AG04450 (cell line): ENCODE measurements at regions not wholly inside any gene's neighbourhood (a gene's known extent, or its start where the extent isn't known, plus 50 kb on each side); places are given as distances from the start of the nearest gene placed in this dataset.

ENCODE experiments used
- CTCF ChIA-PET: fragments of 300-600, 350-600 bp; formaldehyde crosslinking; extraction: SDS; loops from one replicate; lab custom pipeline; 2022; ENCODE audit warnings: antibody characterized with exemption, inconsistent platforms; lab: Charles Lee
- POLR2A ChIA-PET: fragments of 350-600 bp; formaldehyde crosslinking; extraction: SDS; loops from one replicate; lab custom pipeline; 2021; ENCODE audit warnings: antibody characterized with exemption, inconsistent platforms; lab: Yijun Ruan, JAX
- DNase-seq: peaks from one replicate; pipeline ENCODE4 v3.0.0-alpha.2; 2011; ENCODE audit warnings: low read depth, low spot score
- H3K27ac ChIP-seq: one replicate; pipeline ENCODE4 v1.5.1; 2012; ENCODE audit warnings: low read depth, low read length, control low read depth
- H3K27me3 ChIP-seq: one replicate; pipeline ENCODE4 v1.6.0; 2012; ENCODE audit warnings: low read length; ENCODE audit not compliant: control insufficient read depth, insufficient read depth
- H3K4me3 ChIP-seq: 2 replicates; pipeline ENCODE4 v1.5.1; 2011; ENCODE audit warnings: mild to moderate bottlenecking, low read depth, low read length, control low read depth
- H3K9me3 ChIP-seq: 2 replicates; pipeline ENCODE4 v1.5.1; 2012; ENCODE audit warnings: low read length; ENCODE audit not compliant: control insufficient read depth, insufficient read depth
- TF ChIP-seq, protein P1 (sequence below): IDR thresholded peaks from 2 replicates; pipeline ENCODE4 v1.5.1; 2011; ENCODE audit warnings: low read depth, low read length, control low read depth, inconsistent platforms

DNA sequence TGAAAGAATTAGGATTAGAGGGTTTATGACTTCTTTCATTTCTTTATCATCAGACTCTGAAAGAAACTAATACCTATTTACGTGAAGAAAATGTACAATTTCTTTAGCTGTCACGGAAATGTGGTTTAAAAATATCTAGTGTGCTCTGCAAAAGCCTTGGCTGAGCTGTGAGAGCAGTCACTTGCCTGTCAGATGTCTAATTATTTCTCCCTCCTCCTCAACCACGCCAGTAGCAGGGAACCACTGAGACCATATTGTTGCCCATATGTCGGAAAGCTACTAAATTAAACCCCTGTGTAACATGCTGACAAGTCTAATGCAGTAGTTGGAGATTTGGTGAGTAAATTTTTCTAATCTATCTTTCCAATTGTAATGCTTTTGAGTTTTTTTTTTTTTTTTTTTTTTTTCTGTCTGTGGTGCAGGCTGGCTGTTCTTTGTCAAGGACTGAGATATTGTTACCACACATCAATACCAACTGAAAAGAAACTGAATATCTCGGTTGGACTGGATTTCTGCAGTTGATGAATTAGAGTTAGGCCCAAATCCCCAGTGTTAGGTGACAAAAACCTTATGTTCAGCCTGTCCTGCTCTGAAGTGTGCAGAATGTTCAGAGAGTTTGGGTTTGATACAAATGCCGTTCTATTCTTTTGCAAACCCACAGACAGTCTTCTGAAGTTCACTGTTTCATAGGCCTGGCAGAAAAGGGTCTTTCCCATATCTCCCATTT lies 302.9 kb upstream of the SYNCRIP start:
- H3K27me3 ChIP-seq: no peaks in the 10 kb centered on the region
- no peak overlapping the region for H3K4me3 ChIP-seq
- DNase-seq: no peak
- H3K27ac ChIP-seq: no peak overlapping the region
- CTCF ChIA-PET: no interaction called here
- POLR2A ChIA-PET: no interaction called here
- H3K9me3 ChIP-seq: no peaks in the 10 kb centered on the region
- TF ChIP-seq, protein P1, sequence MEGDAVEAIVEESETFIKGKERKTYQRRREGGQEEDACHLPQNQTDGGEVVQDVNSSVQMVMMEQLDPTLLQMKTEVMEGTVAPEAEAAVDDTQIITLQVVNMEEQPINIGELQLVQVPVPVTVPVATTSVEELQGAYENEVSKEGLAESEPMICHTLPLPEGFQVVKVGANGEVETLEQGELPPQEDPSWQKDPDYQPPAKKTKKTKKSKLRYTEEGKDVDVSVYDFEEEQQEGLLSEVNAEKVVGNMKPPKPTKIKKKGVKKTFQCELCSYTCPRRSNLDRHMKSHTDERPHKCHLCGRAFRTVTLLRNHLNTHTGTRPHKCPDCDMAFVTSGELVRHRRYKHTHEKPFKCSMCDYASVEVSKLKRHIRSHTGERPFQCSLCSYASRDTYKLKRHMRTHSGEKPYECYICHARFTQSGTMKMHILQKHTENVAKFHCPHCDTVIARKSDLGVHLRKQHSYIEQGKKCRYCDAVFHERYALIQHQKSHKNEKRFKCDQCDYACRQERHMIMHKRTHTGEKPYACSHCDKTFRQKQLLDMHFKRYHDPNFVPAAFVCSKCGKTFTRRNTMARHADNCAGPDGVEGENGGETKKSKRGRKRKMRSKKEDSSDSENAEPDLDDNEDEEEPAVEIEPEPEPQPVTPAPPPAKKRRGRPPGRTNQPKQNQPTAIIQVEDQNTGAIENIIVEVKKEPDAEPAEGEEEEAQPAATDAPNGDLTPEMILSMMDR: no peak

DNA sequence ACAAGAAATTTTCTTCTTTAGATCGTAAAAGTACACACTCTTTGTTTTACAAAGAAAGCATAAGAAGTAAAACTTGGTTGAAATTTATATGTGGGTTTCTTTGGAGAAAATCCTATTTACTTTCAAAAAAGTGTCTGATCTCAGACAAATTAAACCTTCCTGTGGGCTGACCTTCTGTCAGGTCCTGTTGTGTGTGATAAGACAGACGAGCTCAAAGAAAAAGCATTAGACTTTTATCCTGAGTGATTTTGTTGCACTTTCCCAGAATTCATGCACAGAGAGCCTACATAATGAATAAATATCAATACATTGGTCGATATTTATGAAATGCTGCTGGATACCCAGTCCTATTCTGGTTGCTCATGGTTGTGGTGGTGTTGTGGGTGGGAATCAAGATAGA lies 302.1 kb upstream of the SYNCRIP start:
- H3K27me3 ChIP-seq: no peaks in the 10 kb centered on the region
- no peak overlapping the region for H3K4me3 ChIP-seq
- TF ChIP-seq, protein P1: no peak
- CTCF ChIA-PET: no interaction called here
- DNase-seq: no peak
- H3K9me3 ChIP-seq: no peaks in the 10 kb centered on the region
- POLR2A ChIA-PET: no interaction called here
- no peak overlapping the region for H3K27ac ChIP-seq

DNA sequence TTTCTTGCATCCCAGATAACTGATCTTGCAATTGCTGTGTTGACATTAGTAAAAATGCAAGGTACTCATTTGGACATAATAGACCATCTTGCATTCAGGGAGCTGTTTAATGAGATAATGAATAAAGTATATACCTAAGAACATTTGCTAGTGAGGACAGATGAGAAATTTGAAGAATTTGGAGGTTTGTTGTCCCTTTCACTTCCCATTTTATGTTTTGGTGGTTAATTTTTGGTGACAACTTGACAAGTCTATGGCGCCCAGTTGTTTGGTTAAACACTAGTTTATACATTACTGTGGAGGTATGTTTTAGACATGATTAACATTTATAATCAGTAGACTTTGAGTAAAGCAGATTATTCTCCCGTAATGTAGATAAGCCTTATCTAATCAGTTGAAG lies 300.2 kb upstream of the SYNCRIP start:
- Histone ChIP-seq H3K27ac (no peak overlapping the region), H3K4me3 (no peak overlapping the region), H3K27me3 (no peaks in the 10 kb centered on the region), H3K9me3 (no peaks in the 10 kb centered on the region)
- TF ChIP-seq, protein P1: no peak
- no peak for DNase-seq
- ChIA-PET POLR2A (no interaction called here), CTCF (no interaction called here)

DNA sequence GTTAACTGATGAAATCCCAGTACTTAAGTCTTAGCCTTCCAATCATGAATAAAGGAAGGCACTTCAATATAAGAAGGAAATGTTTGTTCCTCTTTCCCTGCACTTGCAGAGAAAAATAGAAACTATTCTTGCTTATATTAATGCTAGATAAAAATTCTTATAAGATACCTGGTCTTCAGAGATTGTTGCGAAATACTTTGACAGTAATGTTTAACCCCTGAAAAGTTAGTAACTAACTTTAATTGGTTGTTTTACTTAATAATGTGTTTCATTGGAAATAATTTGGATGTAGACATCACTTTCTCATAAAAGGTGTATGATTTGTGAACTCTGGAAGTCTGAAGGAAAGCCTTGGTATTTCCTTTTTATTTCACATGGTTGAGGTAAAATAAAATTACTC lies 294.2 kb upstream of the SYNCRIP start:
- Histone ChIP-seq H3K27me3 (no peaks in the 10 kb centered on the region), H3K9me3 (no peaks in the 10 kb centered on the region; the same call in 1 of the 2 replicates), H3K27ac (no peak overlapping the region), H3K4me3 (no peak overlapping the region)
- CTCF ChIA-PET: no interaction called here
- POLR2A ChIA-PET: no interaction called here
- TF ChIP-seq, protein P1: no peak
- DNase-seq: no peak

DNA sequence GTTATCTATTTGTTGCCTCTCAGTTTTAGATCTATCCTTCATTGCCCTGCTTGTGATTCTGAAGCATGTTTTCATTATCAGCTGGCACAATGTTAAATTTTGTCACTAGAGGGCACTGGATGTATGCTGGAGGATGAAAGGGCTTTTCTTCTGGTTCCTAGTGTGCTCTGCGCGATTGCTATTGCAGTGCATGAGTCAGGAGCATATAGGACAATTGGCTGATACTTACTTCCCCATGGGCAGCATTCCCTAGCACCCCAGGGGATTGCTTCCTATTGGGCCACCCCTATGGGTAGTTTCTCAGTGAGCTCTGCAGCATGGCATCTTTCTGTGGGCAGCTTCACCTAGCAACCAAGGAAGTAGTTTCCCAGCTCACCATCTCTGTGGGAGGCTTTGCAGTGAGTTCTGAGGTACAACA lies 280.3 kb upstream of the SYNCRIP start:
- ChIA-PET CTCF (interaction anchor here (0.8 to 1.7 kb wide), 7 partner anchors 11 to 1011 kb away, joined by 3 to 11 read pairs (median 4); no protein-coding TSS in a partner anchor), POLR2A (interaction anchor here (0.6 kb wide), 1 partner anchor 57 kb away, joined by 8 read pairs; no protein-coding TSS in a partner anchor)
- no peak overlapping the region for H3K4me3 ChIP-seq
- DNase-seq: peak; percentile 6
- TF ChIP-seq, protein P1: peak; percentile 71
- no peak overlapping the region for H3K27ac ChIP-seq
- no peaks in the 10 kb centered on the region for H3K27me3 ChIP-seq
- H3K9me3 ChIP-seq: no peaks in the 10 kb centered on the region
